OCI-LY7 (cell line): ENCODE measurements at regions not wholly inside any gene's neighbourhood (a gene's known extent, or its start where the extent isn't known, plus 50 kb on each side); places are given as distances from the start of the nearest gene placed in this dataset.

Experiments used
- BruUV-seq: library from RNA; stranded (reverse); fragments of 400-500 nt; replicated peaks from 2 replicates; lab custom pipeline; 2021; lab: Mats Ljungman, UMichigan
- CTCF ChIA-PET: fragments of 300-600 bp; sonication (Branson Sonifier 250); formaldehyde crosslinking; loops from one replicate; lab custom pipeline; 2022; ENCODE audit warnings: antibody characterized with exemption; ENCODE audit not compliant: unreplicated experiment; lab: Charles Lee
- POLR2A ChIA-PET: fragments of 300-600 bp; sonication (Branson Sonifier 250); formaldehyde crosslinking; loops from one replicate; lab custom pipeline; 2022; ENCODE audit warnings: antibody characterized with exemption; lab: Charles Lee
- DNase-seq: peaks from one replicate; pipeline ENCODE4 v3.0.0-alpha.2; 2015; ENCODE audit warnings: low spot score
- H2AFZ ChIP-seq: fragments of 200-600 bp; sonication (generic), shearing (Covaris generic); 2 replicates; pipeline ENCODE4 v1.6.1; 2014; ENCODE audit warnings: mild to moderate bottlenecking, antibody characterized with exemption, low read length, moderate library complexity
- H3K27ac ChIP-seq: fragments of 200-600 bp; sonication (generic); 2 replicates; pipeline ENCODE4 v1.5.1; 2014; ENCODE audit warnings: mixed run types, low read depth, mild to moderate bottlenecking, moderate library complexity, low read length, inconsistent platforms; ENCODE audit not compliant: poor library complexity, severe bottlenecking
- H3K36me3 ChIP-seq: fragments of 200-600 bp; sonication (generic); 2 replicates; pipeline ENCODE4 v1.6.1; 2014; ENCODE audit warnings: mild to moderate bottlenecking, antibody characterized with exemption, low read length, moderate library complexity, mixed read lengths; ENCODE audit not compliant: insufficient read depth
- H3K4me1 ChIP-seq: fragments of 200-600 bp; sonication (generic); 2 replicates; pipeline ENCODE4 v1.5.1; 2014; ENCODE audit warnings: mild to moderate bottlenecking, low read length; ENCODE audit not compliant: insufficient read depth, poor library complexity, severe bottlenecking
- H3K4me2 ChIP-seq: fragments of 200-600 bp; sonication (generic); 2 replicates; pipeline ENCODE4 v1.6.1; 2014; ENCODE audit warnings: mild to moderate bottlenecking, low read length
- H3K4me3 ChIP-seq: fragments of 200-600 bp; sonication (generic); 2 replicates; pipeline ENCODE4 v1.5.1; 2014; ENCODE audit warnings: mild to moderate bottlenecking, low read depth, low read length; ENCODE audit not compliant: poor library complexity, severe bottlenecking
- H3K79me2 ChIP-seq: fragments of 200-600 bp; sonication (generic); 2 replicates; pipeline ENCODE4 v1.6.1; 2016; ENCODE audit warnings: low read depth, mild to moderate bottlenecking, low read length, moderate library complexity, mixed read lengths; ENCODE audit not compliant: insufficient read depth
- H3K9me2 ChIP-seq: fragments of 200-600 bp; sonication (generic); 2 replicates; pipeline ENCODE4 v1.6.1; 2016; ENCODE audit warnings: mild to moderate bottlenecking, low read length, mixed read lengths; ENCODE audit not compliant: insufficient read depth
- H3K9me3 ChIP-seq: fragments of 200-600 bp; sonication (generic); 2 replicates; pipeline ENCODE4 v1.6.1; 2014; ENCODE audit warnings: mild to moderate bottlenecking, mixed run types, low read length, mixed read lengths
- H4K20me1 ChIP-seq: fragments of 200-600 bp; sonication (generic); 2 replicates; pipeline ENCODE4 v1.6.1; 2014; ENCODE audit warnings: mild to moderate bottlenecking, antibody characterized with exemption, low read length, moderate library complexity, mixed read lengths; ENCODE audit not compliant: insufficient read depth
- EZH2phosphoT487 ChIP-seq: fragments of 200-600 bp; sonication (generic); IDR thresholded peaks from 2 replicates; pipeline ENCODE4 v1.6.1; 2018; ENCODE audit warnings: low read depth, borderline replicate concordance, mild to moderate bottlenecking, mixed run types, antibody characterized with exemption, low read length, moderate library complexity, mixed read lengths
- intact Hi-C: fragments of 100-400 bp; cut with micrococcal nuclease; formaldehyde crosslinking; loops from one replicate; pipeline ENCODE4 v1.10.0; 2022; ENCODE audit not compliant: unreplicated experiment
- TF ChIP-seq, protein P1 (sequence below): fragments of 200-600 bp; sonication (generic); conservative IDR thresholded peaks from 2 replicates; pipeline ENCODE4 v1.5.1; 2014; ENCODE audit warnings: mild to moderate bottlenecking, antibody characterized with exemption, low read length, moderate library complexity, mixed read lengths

DNA sequence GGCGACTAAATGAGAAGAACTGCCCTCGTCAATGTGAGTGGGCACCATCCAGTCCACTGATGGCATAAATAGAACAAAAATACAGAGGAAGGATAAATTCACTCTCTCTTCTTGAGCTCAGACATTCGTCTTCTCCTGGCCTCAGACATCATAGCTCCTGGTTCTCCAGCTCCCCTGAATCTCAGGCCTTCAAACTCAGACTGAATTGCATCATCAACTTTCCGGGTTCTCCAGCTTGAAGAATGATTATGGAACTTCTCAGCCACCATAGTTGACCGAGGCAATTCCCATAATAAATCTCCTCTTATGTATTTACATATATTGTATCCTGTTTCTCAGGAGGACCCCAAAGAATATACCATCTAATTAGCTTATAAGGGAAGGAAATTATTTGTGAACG is 55.0 kb upstream of the FNDC3A start:
- no peaks in the 10 kb centered on the region for H3K9me3 ChIP-seq
- ChIA-PET POLR2A (no interaction called here), CTCF (no interaction called here)
- intact Hi-C loops = no loop called here
- no peaks in the 10 kb centered on the region for H3K79me2 ChIP-seq
- H3K36me3 ChIP-seq = no peaks in the 10 kb centered on the region
- no peak overlapping the region for H3K4me3 ChIP-seq
- H4K20me1 ChIP-seq = no peaks in the 10 kb centered on the region
- no peak overlapping the region for H3K27ac ChIP-seq
- no peaks in the 10 kb centered on the region for H3K4me1 ChIP-seq
- H2AFZ ChIP-seq = no peak overlapping the region
- DNase-seq = no peak
- BruUV-seq = no TSS peak
- no peak for TF ChIP-seq EZH2phosphoT487
- TF ChIP-seq, protein P1, sequence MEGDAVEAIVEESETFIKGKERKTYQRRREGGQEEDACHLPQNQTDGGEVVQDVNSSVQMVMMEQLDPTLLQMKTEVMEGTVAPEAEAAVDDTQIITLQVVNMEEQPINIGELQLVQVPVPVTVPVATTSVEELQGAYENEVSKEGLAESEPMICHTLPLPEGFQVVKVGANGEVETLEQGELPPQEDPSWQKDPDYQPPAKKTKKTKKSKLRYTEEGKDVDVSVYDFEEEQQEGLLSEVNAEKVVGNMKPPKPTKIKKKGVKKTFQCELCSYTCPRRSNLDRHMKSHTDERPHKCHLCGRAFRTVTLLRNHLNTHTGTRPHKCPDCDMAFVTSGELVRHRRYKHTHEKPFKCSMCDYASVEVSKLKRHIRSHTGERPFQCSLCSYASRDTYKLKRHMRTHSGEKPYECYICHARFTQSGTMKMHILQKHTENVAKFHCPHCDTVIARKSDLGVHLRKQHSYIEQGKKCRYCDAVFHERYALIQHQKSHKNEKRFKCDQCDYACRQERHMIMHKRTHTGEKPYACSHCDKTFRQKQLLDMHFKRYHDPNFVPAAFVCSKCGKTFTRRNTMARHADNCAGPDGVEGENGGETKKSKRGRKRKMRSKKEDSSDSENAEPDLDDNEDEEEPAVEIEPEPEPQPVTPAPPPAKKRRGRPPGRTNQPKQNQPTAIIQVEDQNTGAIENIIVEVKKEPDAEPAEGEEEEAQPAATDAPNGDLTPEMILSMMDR = no peak
- H3K4me2 ChIP-seq = no peak overlapping the region
- H3K9me2 ChIP-seq = no peaks in the 10 kb centered on the region

DNA sequence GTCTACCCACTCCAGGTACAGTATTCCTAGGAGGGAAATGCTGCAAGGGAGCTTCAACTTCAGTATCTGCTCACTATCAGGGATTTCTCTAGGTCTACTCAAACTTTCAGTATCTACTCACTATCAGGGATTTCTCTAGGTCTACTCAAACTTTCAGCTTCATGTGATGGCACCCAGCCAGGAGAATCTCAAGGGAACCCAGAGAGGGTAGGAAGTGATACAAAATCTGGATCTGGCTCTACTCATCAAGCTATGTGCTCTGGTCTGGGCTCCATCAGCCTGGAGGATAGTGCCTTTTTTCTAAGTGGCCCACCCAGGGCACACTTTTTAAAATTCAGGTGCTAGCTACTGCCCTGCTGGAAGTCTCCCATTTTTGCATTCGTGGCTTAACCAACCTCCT is 52.3 kb upstream of the FNDC3A start:
- Histone ChIP-seq H3K4me2 (no peak overlapping the region), H4K20me1 (no peaks in the 10 kb centered on the region), H3K27ac (no peak overlapping the region), H3K4me1 (no peaks in the 10 kb centered on the region), H3K9me2 (no peaks in the 10 kb centered on the region), H3K4me3 (no peak overlapping the region), H3K79me2 (no peaks in the 10 kb centered on the region), H3K9me3 (no peaks in the 10 kb centered on the region), H3K36me3 (no peaks in the 10 kb centered on the region), H2AFZ (no peak overlapping the region)
- no peak for TF ChIP-seq EZH2phosphoT487
- TF ChIP-seq, protein P1 = no peak
- CTCF ChIA-PET = no interaction called here
- POLR2A ChIA-PET = interaction anchor here (0.9 kb wide), 1 partner anchor 13 kb away, joined by 3 read pairs; no protein-coding TSS in a partner anchor
- BruUV-seq = no TSS peak
- intact Hi-C loops = no loop called here
- no peak for DNase-seq

DNA sequence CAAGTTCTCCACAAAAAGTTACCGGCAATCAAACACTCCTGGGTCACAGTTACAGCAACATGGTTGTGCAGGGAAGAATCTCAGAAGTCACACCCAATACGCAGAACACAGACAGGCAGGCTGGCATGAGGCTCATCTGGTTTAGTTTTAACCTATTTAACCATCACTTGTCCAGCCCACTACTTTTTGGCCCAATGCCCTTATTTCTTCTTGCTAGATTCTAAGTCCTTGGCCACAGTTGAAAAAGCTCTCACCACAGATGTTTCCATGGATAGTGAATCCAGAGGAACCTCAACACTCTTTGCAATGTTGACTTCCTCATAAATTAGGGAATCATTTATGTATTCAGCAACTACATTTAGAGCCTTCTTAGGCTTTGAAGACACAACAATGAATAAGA is 50.7 kb upstream of the FNDC3A start:
- Histone ChIP-seq H3K4me3 (no peak overlapping the region), H3K27ac (no peak overlapping the region), H3K9me3 (no peaks in the 10 kb centered on the region), H3K36me3 (no peaks in the 10 kb centered on the region), H3K4me1 (no peaks in the 10 kb centered on the region), H3K79me2 (no peaks in the 10 kb centered on the region), H3K4me2 (no peak overlapping the region), H2AFZ (no peak overlapping the region), H3K9me2 (no peaks in the 10 kb centered on the region), H4K20me1 (no peaks in the 10 kb centered on the region)
- TF ChIP-seq, protein P1 = no peak
- no peak for TF ChIP-seq EZH2phosphoT487
- BruUV-seq = no TSS peak
- POLR2A ChIA-PET = no interaction called here
- CTCF ChIA-PET = no interaction called here
- DNase-seq = no peak
- intact Hi-C loops = no loop called here
